H1 (cell line): ENCODE measurements at regions not wholly inside any gene's neighbourhood (a gene's known extent, or its start where the extent isn't known, plus 50 kb on each side); places are given as distances from the start of the nearest gene placed in this dataset.
A peak's percentile ranks its signal among the peaks of the same experiment; 100 is the strongest.

Experiments
- ASH2L ChIP-seq: fragments of 200-600, 300-600 bp; sonication (generic); IDR thresholded peaks from one replicate; pipeline ENCODE4 v1.7.1; 2017; ENCODE audit warnings: low read length
- ATF2 ChIP-seq: IDR thresholded peaks from 2 replicates; pipeline ENCODE4 v1.6.1; 2012; ENCODE audit warnings: low read length, inconsistent platforms
- BACH1 ChIP-seq: IDR thresholded peaks from 2 replicates; pipeline ENCODE4 v1.6.1; 2012; ENCODE audit warnings: low read length, improper control_type of control experiment
- BRCA1 ChIP-seq: IDR thresholded peaks from 2 replicates; pipeline ENCODE4 v1.6.1; 2012; ENCODE audit warnings: low read depth, low read length, improper control_type of control experiment
- CEBPB ChIP-seq: IDR thresholded peaks from 2 replicates; pipeline ENCODE4 v1.6.1; 2012; ENCODE audit warnings: low read depth, low read length
- EP300 ChIP-seq, 2 experiments: IDR thresholded peaks; 1 replicate in 1 of 2; 2 replicates in 1 of 2; pipeline ENCODE4 v1.6.1; 2011 to 2012; ENCODE audit warnings: low read depth in 2 of 2, low read length in 2 of 2, mild to moderate bottlenecking in 2 of 2, borderline replicate concordance in 1 of 2, inconsistent platforms in 1 of 2, moderate library complexity in 1 of 2
- HDAC2 ChIP-seq, 2 experiments: fragments of 300-600 bp in 1 of 2; sonication (generic) in 1 of 2; IDR thresholded peaks; 2 replicates each; pipeline ENCODE4 v1.6.1; 2011 to 2012; ENCODE audit warnings: low read depth in 2 of 2, low read length in 2 of 2, mild to moderate bottlenecking in 2 of 2, moderate library complexity in 2 of 2, borderline replicate concordance in 1 of 2, inconsistent platforms in 1 of 2
- HDAC6 ChIP-seq: IDR thresholded peaks from one replicate; pipeline ENCODE4 v1.7.1; 2012; ENCODE audit warnings: low read depth, mild to moderate bottlenecking, inconsistent platforms, low read length, moderate library complexity
- JUN ChIP-seq: IDR thresholded peaks from 2 replicates; pipeline ENCODE4 v1.6.1; 2011; ENCODE audit warnings: low read depth, mild to moderate bottlenecking, improper control_type of control experiment, low read length
- KDM4A ChIP-seq: IDR thresholded peaks from one replicate; pipeline ENCODE4 v1.7.1; 2012; ENCODE audit warnings: low read depth, mild to moderate bottlenecking, moderate library complexity, low read length, inconsistent platforms; ENCODE audit not compliant: severe bottlenecking
- KDM5A ChIP-seq: fragments of 200-600 bp; IDR thresholded peaks from 2 replicates; pipeline ENCODE4 v1.7.1; 2012; ENCODE audit warnings: mild to moderate bottlenecking, low read length, inconsistent platforms, mixed read lengths
- MAFK ChIP-seq: IDR thresholded peaks from 2 replicates; pipeline ENCODE4 v1.6.1; 2012; ENCODE audit warnings: low read depth, mild to moderate bottlenecking, improper control_type of control experiment, low read length
- MAX ChIP-seq: IDR thresholded peaks from 2 replicates; pipeline ENCODE4 v1.6.1; 2012; ENCODE audit warnings: inconsistent platforms
- PHF8 ChIP-seq: fragments of 200-600 bp; sonication (generic); conservative IDR thresholded peaks from 2 replicates; pipeline ENCODE4 v1.7.1; 2012; ENCODE audit warnings: low read depth, mild to moderate bottlenecking, inconsistent platforms, low read length, moderate library complexity
- POLR2AphosphoS5 ChIP-seq: IDR thresholded peaks from 2 replicates; pipeline ENCODE4 v1.6.1; 2011; ENCODE audit warnings: low read depth, low read length
- RNF2 ChIP-seq: fragments of 200-900, 300-1000 bp; sonication (generic); IDR thresholded peaks from 2 replicates; pipeline ENCODE4 v1.7.1; 2016; ENCODE audit warnings: borderline replicate concordance, low read depth, mild to moderate bottlenecking, antibody characterized with exemption, low read length; ENCODE audit not compliant: poor library complexity, severe bottlenecking; ENCODE audit errors: missing control alignments
- SIN3A ChIP-seq, 2 experiments: IDR thresholded peaks in 1 of 2; conservative IDR thresholded peaks in 1 of 2; 2 replicates each; pipeline ENCODE4 v1.6.1; 2011 to 2012; ENCODE audit warnings: low read length in 2 of 2, improper control_type of control experiment in 1 of 2, low read depth in 1 of 2, mild to moderate bottlenecking in 1 of 2
- SRF ChIP-seq: IDR thresholded peaks from 2 replicates; pipeline ENCODE4 v1.6.1; 2011; ENCODE audit warnings: mild to moderate bottlenecking, low read depth, low read length, moderate library complexity
- SUZ12 ChIP-seq: fragments of 200-600 bp; sonication (generic); IDR thresholded peaks from 2 replicates; pipeline ENCODE4 v1.6.1; 2012; ENCODE audit warnings: mild to moderate bottlenecking, inconsistent platforms, low read length, moderate library complexity, mixed read lengths
- TCF12 ChIP-seq: IDR thresholded peaks from 2 replicates; pipeline ENCODE4 v1.6.1; 2011; ENCODE audit warnings: low read depth, mild to moderate bottlenecking, low read length
- YY1 ChIP-seq: IDR thresholded peaks from 2 replicates; pipeline ENCODE4 v1.6.1; 2011; ENCODE audit warnings: low read depth, mild to moderate bottlenecking, low read length
- ZNF274 ChIP-seq: IDR thresholded peaks from 2 replicates; pipeline ENCODE4 v1.7.0; 2012; ENCODE audit warnings: low read length, borderline replicate concordance; ENCODE audit errors: extremely low read depth

DNA sequence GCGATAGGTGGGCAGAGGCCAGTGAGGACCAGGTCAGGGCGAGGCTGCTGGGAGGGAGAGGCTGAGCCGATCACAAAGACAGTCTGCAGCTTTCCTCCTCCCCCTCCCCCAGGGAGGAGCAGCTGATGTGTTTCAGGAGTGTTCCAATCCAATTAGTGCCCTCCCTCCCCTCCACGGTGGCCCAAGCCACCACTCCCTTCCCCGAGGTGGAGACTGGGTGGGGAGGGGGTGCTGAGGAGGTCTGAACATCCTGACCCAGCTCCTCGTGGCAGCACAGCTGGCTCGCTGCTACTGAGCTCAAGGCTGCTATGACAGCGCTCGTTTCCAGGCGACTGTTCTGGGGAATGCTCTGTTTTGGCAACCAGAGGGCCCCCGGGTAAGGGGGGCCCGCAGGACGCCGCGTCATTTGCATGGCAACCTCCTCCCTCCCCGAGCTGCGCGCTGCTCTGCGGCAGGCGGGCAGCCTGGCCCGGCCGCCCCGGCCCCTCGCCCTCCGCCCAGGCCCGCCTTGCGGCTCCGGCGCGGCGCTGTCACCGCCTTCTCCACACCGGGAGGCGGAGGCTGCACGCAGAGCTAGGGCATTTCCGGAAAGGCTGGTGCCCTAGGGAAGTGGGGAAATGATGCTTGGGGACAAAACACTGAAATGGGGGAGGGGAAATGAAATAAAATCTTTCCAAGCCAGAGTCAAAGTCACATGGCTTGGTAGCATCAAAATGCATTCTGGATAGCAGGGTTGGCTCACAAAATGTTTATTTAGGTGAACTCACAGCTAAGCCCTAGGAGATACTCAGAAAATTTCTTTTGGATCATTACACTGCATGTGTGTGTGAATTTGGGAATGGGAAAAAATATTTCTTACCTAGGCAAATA lies 67.4 kb upstream of the PIM1 start (continued):
- TF ChIP-seq ATF2: no peak
- TF ChIP-seq POLR2AphosphoS5: peak; percentile 60
- no peak for TF ChIP-seq BACH1
- no peak for TF ChIP-seq KDM5A
- TF ChIP-seq SIN3A (conservative IDR thresholded peaks at IDR 0.05 in 1 of 2, IDR thresholded peaks at IDR 0.05 in 1 of 2; ENCODE audit: low read depth in 1 of 2, low read length in 2 of 2): peak; percentile 98
- TF ChIP-seq SUZ12: no peak
- no peak for TF ChIP-seq RNF2
- no peak for TF ChIP-seq KDM4A
- TF ChIP-seq MAFK: no peak
- peak; percentile 46 to 91; a peak in 2 of 3 replicates for TF ChIP-seq EP300 (IDR thresholded peaks at IDR 0.05; ENCODE audit: borderline replicate concordance in 1 of 2, low read depth in 2 of 2, low read length in 2 of 2)
- TF ChIP-seq BRCA1: no peak
- TF ChIP-seq HDAC2 (IDR thresholded peaks at IDR 0.05; ENCODE audit: borderline replicate concordance in 1 of 2, low read depth in 2 of 2, low read length in 2 of 2): peak; percentile 73; a peak in 2 of 4 replicates
- TF ChIP-seq TCF12: peak; percentile 73; the same call in 1 of the 2 replicates
- TF ChIP-seq YY1: no peak
- no peak for TF ChIP-seq PHF8
- TF ChIP-seq HDAC6: no peak
- peak; percentile 61 for TF ChIP-seq ASH2L
- TF ChIP-seq SRF: 0 out of 2 replicates have a peak, but pooled peaks have one; percentile 23
- no peak; the same call in 1 of the 2 replicates for TF ChIP-seq CEBPB
- no peak for TF ChIP-seq ZNF274
- TF ChIP-seq MAX: peak; percentile 91
- TF ChIP-seq JUN: no peak
